NCI-H146 treated with DMSO at 0.1 percent for 48 hours (cell line): ENCODE measurements at regions not wholly inside any gene's neighbourhood (a gene's known extent, or its start where the extent isn't known, plus 50 kb on each side); places are given as distances from the start of the nearest gene placed in this dataset.

Experiments used
- DNase-seq: peaks from one replicate; lab custom pipeline; 2025; ENCODE audit not compliant: unreplicated experiment; lab: John Stamatoyannopoulos, UW

GRCh38 chr2:21607572-21607971 lies 483.8 kb downstream of the TDRD15 start:
- no peak for DNase-seq

- DNase-seq: no peak
Observed at GRCh38 chr2:21610304-21610703, 486.5 kb downstream of the TDRD15 start.

GRCh38 chr2:21617885-21618434 lies 494.2 kb downstream of the TDRD15 start:
- no peak for DNase-seq

GRCh38 chr2:21620771-21621170 lies 497.0 kb downstream of the TDRD15 start:
- DNase-seq: no peak

GRCh38 chr2:21627938-21628337 lies 504.2 kb downstream of the TDRD15 start:
- DNase-seq: no peak

- no peak for DNase-seq
Observed at GRCh38 chr2:21633015-21633414, 509.2 kb downstream of the TDRD15 start.

- DNase-seq: no peak
Observed at GRCh38 chr2:21633466-21633865, 509.7 kb downstream of the TDRD15 start.

- no peak for DNase-seq
Observed at GRCh38 chr2:21633911-21634310, 510.1 kb downstream of the TDRD15 start.

- no peak for DNase-seq
Observed at GRCh38 chr2:21640046-21640445, 516.3 kb downstream of the TDRD15 start.

- DNase-seq: no peak
Observed at GRCh38 chr2:21642647-21643046, 518.9 kb downstream of the TDRD15 start.

GRCh38 chr2:21643180-21643579 lies 519.4 kb downstream of the TDRD15 start:
- DNase-seq: no peak

GRCh38 chr2:21644266-21644665 lies 520.5 kb downstream of the TDRD15 start:
- no peak for DNase-seq

GRCh38 chr2:21646345-21646744 lies 522.6 kb downstream of the TDRD15 start:
- no peak for DNase-seq

GRCh38 chr2:21650569-21650968 lies 526.8 kb downstream of the TDRD15 start:
- DNase-seq: no peak

GRCh38 chr2:21655136-21655535 lies 531.4 kb downstream of the TDRD15 start:
- DNase-seq: no peak

- no peak for DNase-seq
Observed at GRCh38 chr2:21656330-21657075, 532.7 kb downstream of the TDRD15 start.

- DNase-seq: no peak
Observed at GRCh38 chr2:21657445-21657844, 533.7 kb downstream of the TDRD15 start.

GRCh38 chr2:21658269-21658668 lies 534.5 kb downstream of the TDRD15 start:
- no peak for DNase-seq

GRCh38 chr2:21658907-21659477 lies 535.2 kb downstream of the TDRD15 start:
- DNase-seq: no peak

GRCh38 chr2:21664083-21664482 lies 540.3 kb downstream of the TDRD15 start:
- no peak for DNase-seq

- DNase-seq: no peak
Observed at GRCh38 chr2:21667638-21668037, 543.9 kb downstream of the TDRD15 start.

- DNase-seq: no peak
Observed at GRCh38 chr2:21668078-21668710, 544.4 kb downstream of the TDRD15 start.
